ENCODE measurements at regions not wholly inside any gene's neighbourhood (a gene's known extent, or its start where the extent isn't known, plus 50 kb on each side); places are given as distances from the start of the nearest gene placed in this dataset.
A peak's percentile ranks its signal among the peaks of the same experiment; 100 is the strongest.

DNA sequence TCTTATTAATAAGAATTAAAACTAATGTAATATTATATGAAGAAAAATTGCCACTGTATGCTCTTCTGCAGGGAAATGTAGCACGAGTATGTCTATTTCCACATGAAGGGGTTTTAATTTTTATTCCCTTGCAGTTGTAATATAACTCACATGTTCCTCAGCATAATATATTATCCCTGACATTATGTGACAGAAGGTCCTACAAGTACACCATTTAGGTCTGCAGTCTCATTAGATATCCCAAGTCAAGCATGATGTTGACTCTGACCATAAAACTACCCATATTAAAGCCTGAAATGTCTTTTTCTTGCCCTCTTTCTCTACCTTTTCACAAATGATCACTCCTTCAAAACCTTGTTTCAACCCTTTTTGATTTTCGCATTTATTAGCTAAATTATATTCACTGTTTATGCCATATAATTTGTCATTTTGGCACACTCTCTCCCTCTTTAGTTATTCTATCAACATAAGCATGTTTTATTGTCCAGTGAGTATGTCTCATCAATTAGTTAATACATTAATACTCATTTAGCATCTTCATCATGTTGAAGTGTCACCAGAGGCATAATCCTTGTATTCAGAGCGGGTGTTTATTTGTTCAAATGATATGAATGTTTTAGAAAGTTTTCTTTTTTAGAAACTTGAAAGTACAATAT lies 532.8 kb downstream of the MAT2B start:
- no peaks in the 10 kb centered on the region for H3K36me3 ChIP-seq
- H3K9me3 ChIP-seq, result no peaks in the 10 kb centered on the region
- WGBS, 2 donors, result 85 to 86% methylated on average over 3 of the region's 3 CpGs
- no peaks in the 10 kb centered on the region for H3K27me3 ChIP-seq
- TF ChIP-seq, protein P1, sequence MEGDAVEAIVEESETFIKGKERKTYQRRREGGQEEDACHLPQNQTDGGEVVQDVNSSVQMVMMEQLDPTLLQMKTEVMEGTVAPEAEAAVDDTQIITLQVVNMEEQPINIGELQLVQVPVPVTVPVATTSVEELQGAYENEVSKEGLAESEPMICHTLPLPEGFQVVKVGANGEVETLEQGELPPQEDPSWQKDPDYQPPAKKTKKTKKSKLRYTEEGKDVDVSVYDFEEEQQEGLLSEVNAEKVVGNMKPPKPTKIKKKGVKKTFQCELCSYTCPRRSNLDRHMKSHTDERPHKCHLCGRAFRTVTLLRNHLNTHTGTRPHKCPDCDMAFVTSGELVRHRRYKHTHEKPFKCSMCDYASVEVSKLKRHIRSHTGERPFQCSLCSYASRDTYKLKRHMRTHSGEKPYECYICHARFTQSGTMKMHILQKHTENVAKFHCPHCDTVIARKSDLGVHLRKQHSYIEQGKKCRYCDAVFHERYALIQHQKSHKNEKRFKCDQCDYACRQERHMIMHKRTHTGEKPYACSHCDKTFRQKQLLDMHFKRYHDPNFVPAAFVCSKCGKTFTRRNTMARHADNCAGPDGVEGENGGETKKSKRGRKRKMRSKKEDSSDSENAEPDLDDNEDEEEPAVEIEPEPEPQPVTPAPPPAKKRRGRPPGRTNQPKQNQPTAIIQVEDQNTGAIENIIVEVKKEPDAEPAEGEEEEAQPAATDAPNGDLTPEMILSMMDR (IDR thresholded peaks at IDR 0.05), result no peak
- TF ChIP-seq POLR2A (IDR thresholded peaks at IDR 0.05), result no peak
- no peak overlapping the region for H3K27ac ChIP-seq
- DNase-seq, result no peak
- no peaks in the 10 kb centered on the region for H3K4me1 ChIP-seq
- no peak overlapping the region for H3K4me3 ChIP-seq (replicated peaks in 1 of 3)
- intact Hi-C loops (cut with DNase I), result no loop called here

DNA sequence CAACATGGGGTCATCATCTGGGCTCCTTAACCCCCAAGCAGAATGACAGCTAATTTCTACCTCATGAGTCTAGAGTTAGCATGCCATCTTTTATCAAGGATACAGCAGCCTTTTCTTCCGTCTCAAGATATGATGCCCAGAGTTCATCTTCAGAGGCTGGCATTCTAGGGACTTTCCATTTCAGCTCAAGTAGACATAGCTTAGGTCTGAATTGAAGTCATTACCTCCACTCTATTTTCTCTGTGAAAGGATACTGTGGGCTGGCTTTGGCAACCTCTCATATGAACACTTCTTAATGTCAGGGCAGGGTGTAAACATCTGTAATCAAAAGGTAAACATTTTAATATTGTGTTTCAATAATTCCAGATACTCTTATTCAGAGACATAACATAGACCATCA lies 535.7 kb downstream of the MAT2B start:
- Histone ChIP-seq H3K27me3 (no peaks in the 10 kb centered on the region), H3K4me1 (no peaks in the 10 kb centered on the region), H3K36me3 (no peaks in the 10 kb centered on the region), H3K4me3 (replicated peaks in 1 of 3) (no peak overlapping the region), H3K9me3 (no peaks in the 10 kb centered on the region), H3K27ac (no peak overlapping the region)
- intact Hi-C loops (cut with DNase I), result no loop called here
- WGBS, 2 donors, result 71 to 81% methylated on average over 1 of the region's 1 CpG
- no peak for DNase-seq
- TF ChIP-seq, protein P1 (IDR thresholded peaks at IDR 0.05), result no peak
- no peak for TF ChIP-seq POLR2A (IDR thresholded peaks at IDR 0.05)

DNA sequence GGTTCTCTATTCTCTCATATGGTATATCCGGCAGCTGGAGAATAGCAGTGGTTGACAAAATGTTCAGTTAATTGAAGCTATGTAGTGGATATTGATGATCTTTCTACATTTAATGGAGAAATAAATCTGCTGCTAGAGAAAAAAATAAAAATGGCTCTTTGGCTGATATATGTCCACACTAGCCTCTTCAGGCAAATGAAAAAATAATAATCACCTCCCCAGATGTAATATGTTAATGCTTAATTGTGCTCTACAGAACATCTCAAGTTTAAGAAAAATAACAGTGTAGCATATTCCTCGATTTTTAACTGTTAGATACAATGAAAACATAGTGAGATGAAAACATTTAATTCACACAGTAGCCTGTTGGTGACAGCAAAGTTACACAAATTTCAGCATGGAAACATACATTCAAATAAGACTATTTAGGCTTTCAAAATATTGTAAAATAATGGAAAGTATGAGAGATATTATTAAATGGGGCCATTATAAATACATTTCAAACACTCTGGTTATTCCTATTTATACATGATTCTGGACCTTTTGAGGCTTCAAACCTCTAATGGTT lies 543.0 kb downstream of the MAT2B start:
- no peaks in the 10 kb centered on the region for H3K36me3 ChIP-seq
- DNase-seq, result no peak
- TF ChIP-seq POLR2A (IDR thresholded peaks at IDR 0.05), result no peak
- TF ChIP-seq, protein P1 (IDR thresholded peaks at IDR 0.05), result peak in 1 of 6 experiments; percentile 17
- no peaks in the 10 kb centered on the region for H3K4me1 ChIP-seq
- no peak overlapping the region for H3K4me3 ChIP-seq (replicated peaks in 1 of 3)
- no peaks in the 10 kb centered on the region for H3K9me3 ChIP-seq
- H3K27me3 ChIP-seq, result no peaks in the 10 kb centered on the region
- WGBS, 2 donors, result 63 to 65% methylated on average over 2 of the region's 2 CpGs
- intact Hi-C loops (cut with DNase I), result no loop called here
- no peak overlapping the region for H3K27ac ChIP-seq

DNA sequence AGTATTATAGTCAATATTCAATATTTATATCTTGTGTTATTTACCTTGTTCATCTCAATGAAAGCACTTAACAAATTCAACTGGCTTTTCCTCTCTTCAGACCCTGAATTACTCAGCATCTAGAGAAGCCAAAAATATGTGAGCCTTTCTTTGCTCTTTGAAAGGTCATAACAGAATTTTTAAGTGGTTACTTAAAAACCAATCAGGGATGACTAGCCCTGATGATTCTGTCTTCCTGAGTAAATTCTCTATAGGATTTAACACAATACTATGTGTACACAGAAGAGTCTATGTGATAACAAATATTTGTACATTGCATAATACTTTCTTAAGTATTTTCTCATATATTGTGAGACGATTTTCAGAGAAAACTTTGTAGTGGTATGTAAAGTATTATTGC lies 546.3 kb downstream of the MAT2B start:
- Histone ChIP-seq H3K36me3 (no peaks in the 10 kb centered on the region), H3K27ac (no peak overlapping the region), H3K27me3 (no peaks in the 10 kb centered on the region), H3K4me3 (replicated peaks in 1 of 3) (no peak overlapping the region), H3K4me1 (no peaks in the 10 kb centered on the region), H3K9me3 (no peaks in the 10 kb centered on the region)
- WGBS, 2 donors, result 40 to 45% methylated on average over 1 of the region's 1 CpG
- TF ChIP-seq, protein P1 (IDR thresholded peaks at IDR 0.05), result no peak
- no peak for TF ChIP-seq POLR2A (IDR thresholded peaks at IDR 0.05)
- DNase-seq, result no peak
- intact Hi-C loops (cut with DNase I), result no loop called here

DNA sequence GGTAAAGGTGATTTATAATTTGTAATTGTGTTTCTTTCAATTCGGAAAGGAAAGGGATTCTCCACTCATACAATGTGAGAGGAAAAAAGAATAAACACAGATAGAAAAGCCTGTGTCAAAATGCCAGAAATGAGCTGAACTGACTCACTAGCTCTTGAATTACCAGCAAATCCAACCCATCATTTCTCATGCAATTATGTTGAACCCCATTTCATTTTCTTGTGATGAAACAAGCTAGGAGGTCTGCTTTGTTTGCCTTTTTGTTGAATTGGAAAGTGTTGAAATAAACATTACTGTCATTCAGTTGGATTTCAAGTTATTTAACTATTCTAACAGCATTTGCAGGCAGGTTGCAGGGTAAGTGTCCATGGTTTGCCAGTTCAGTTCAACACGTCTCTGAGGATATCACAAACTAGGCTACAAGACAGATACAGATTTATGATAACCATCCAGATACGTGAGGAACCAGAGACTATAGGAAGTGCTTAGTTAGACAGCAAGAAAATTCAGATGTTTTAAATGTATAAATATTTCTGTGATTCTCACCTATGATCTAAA lies 547.2 kb downstream of the MAT2B start:
- intact Hi-C loops (cut with DNase I), result no loop called here
- Histone ChIP-seq H3K9me3 (no peaks in the 10 kb centered on the region), H3K27me3 (no peaks in the 10 kb centered on the region), H3K36me3 (no peaks in the 10 kb centered on the region), H3K27ac (no peak overlapping the region), H3K4me1 (no peaks in the 10 kb centered on the region), H3K4me3 (replicated peaks in 1 of 3) (no peak overlapping the region)
- TF ChIP-seq, protein P1 (IDR thresholded peaks at IDR 0.05), result no peak
- no peak for TF ChIP-seq POLR2A (IDR thresholded peaks at IDR 0.05)
- 72 to 74% methylated on average over 3 of the region's 3 CpGs for WGBS, 2 donors
- no peak for DNase-seq

All from thyroid gland (tissue), 4 donors.